ENCODE measurements at regions not wholly inside any gene's neighbourhood (a gene's known extent, or its start where the extent isn't known, plus 50 kb on each side); places are given as distances from the start of the nearest gene placed in this dataset.

- H3K56ac ChIP-seq (ENCODE audit: extremely low read depth, insufficient read depth, low read length) = no peak overlapping the region
- H3K4me2 ChIP-seq (ENCODE audit: low read depth, low read length) = no peak overlapping the region
- no peaks in the 10 kb centered on the region for H3K27me3 ChIP-seq (ENCODE audit: control insufficient read depth, insufficient read depth, low read length)
- no peaks in the 10 kb centered on the region for H4K20me1 ChIP-seq (ENCODE audit: insufficient read depth, low read length)
- no peak overlapping the region for H4K5ac ChIP-seq (ENCODE audit: low read depth, low read length)
- no CpG with 5 or more reads among the region's 2 CpGs for WGBS, 2 experiments (ENCODE audit: extremely low coverage in 2 of 2, insufficient read length in 1 of 2)
- H2BK15ac ChIP-seq (ENCODE audit: low read depth, low read length) = no peak overlapping the region
- DNase-seq = no peak
- H2AFZ ChIP-seq (replicated peaks; ENCODE audit: low read length, poor library complexity) = no peak overlapping the region
- H3K23ac ChIP-seq (ENCODE audit: low read depth, low read length) = no peak overlapping the region
- H3K18ac ChIP-seq (ENCODE audit: low read depth, low read length) = no peak overlapping the region
- no peak overlapping the region for H3K14ac ChIP-seq (replicated peaks; ENCODE audit: low read depth, low read length)
- CTCF ChIA-PET = no interaction called here
- H4K91ac ChIP-seq (ENCODE audit: insufficient read depth, low read depth, low read length) = no peak overlapping the region
- H2BK120ac ChIP-seq (ENCODE audit: low read depth, low read length) = no peak overlapping the region
- no peak overlapping the region for H2AK9ac ChIP-seq (replicated peaks; ENCODE audit: low read depth, low read length, poor library complexity)
- no peak overlapping the region for H2AK5ac ChIP-seq (ENCODE audit: low read depth, low read length)
- no peak overlapping the region for H3K4ac ChIP-seq (ENCODE audit: low read depth, low read length)
- POLR2A ChIA-PET (ENCODE audit: unreplicated experiment) = no interaction called here
- no peak overlapping the region for H2BK5ac ChIP-seq (ENCODE audit: low read depth, low read length, poor library complexity, severe bottlenecking)
- H3K27ac ChIP-seq (ENCODE audit: insufficient read depth, low read length) = no peak overlapping the region
- H3K9ac ChIP-seq (ENCODE audit: low read depth, low read length) = no peak overlapping the region
- no peak for TF ChIP-seq USF2 (IDR thresholded peaks at IDR 0.05; ENCODE audit: low read depth, low read length)
- TF ChIP-seq POLR2A (IDR thresholded peaks at IDR 0.05; ENCODE audit: low read depth, low read length) = no peak
- TF ChIP-seq CEBPB (IDR thresholded peaks at IDR 0.05; ENCODE audit: low read depth, low read length) = no peak
- TF ChIP-seq BHLHE40 (IDR thresholded peaks at IDR 0.05; ENCODE audit: low read depth, low read length) = no peak
- TF ChIP-seq SMC3 (IDR thresholded peaks at IDR 0.05; ENCODE audit: low read depth, low read length) = no peak
- TF ChIP-seq MXI1 (IDR thresholded peaks at IDR 0.05; ENCODE audit: borderline replicate concordance, low read depth, low read length) = no peak
- no peak for TF ChIP-seq MAFK (IDR thresholded peaks at IDR 0.05; ENCODE audit: low read depth, low read length)
- TF ChIP-seq MAZ (IDR thresholded peaks at IDR 0.05; ENCODE audit: borderline replicate concordance, low read depth, low read length) = no peak
- no peak for TF ChIP-seq ELK1 (IDR thresholded peaks at IDR 0.05; ENCODE audit: borderline replicate concordance, low read depth, low read length)
- TF ChIP-seq RAD21 (IDR thresholded peaks at IDR 0.05; ENCODE audit: low read length) = no peak
- BruUV-seq (replicated peaks) = no TSS peak
- dilution Hi-C loops (cut with HindIII; ENCODE audit: low sequenced_read_pairs, unreplicated experiment) (no loop called here), intact Hi-C loops (cut with micrococcal nuclease) (no loop called here), in situ Hi-C loops (cut with MboI; ENCODE audit: low sequenced_read_pairs) (no loop called here)
- no peak overlapping the region for H2BK20ac ChIP-seq (ENCODE audit: low read depth, low read length)
- peaks cover 4% of the 10 kb centered on the region; the same call in 1 of the 2 replicates for H3K9me3 ChIP-seq (ENCODE audit: control insufficient read depth, insufficient read depth, low read length)
- no peak for ATAC-seq (ENCODE audit: low read depth)
- H3K36me3 ChIP-seq (ENCODE audit: control insufficient read depth, insufficient read depth, low read length) = no peaks in the 10 kb centered on the region
- H3K4me1 ChIP-seq (ENCODE audit: control insufficient read depth, insufficient read depth, low read length) = no peaks in the 10 kb centered on the region
- H3K79me1 ChIP-seq (ENCODE audit: low read depth in 1 of 2, low read length in 2 of 2) = no peaks in the 10 kb centered on the region
- H3K4me3 ChIP-seq (ENCODE audit: insufficient read depth, low read depth, low read length) = no peak overlapping the region
- no peaks in the 10 kb centered on the region for H3K9me1 ChIP-seq (ENCODE audit: insufficient read depth, low read length)
- H4K8ac ChIP-seq (ENCODE audit: low read depth in 2 of 2, low read length in 2 of 2) = no peak overlapping the region
Observed at GRCh38 chr10:106083572-106083971, 1080.9 kb downstream of the SORCS1 start.
